Type B pancreatic cell (in vitro differentiated cells): ENCODE measurements at regions not wholly inside any gene's neighbourhood (a gene's known extent, or its start where the extent isn't known, plus 50 kb on each side); places are given as distances from the start of the nearest gene placed in this dataset.

Experiments used
- DNase-seq: peaks from one replicate; pipeline ENCODE4 v3.0.0; 2021; ENCODE audit warnings: mixed read lengths; ENCODE audit not compliant: unreplicated experiment; ENCODE audit errors: extremely low spot score
- H3K27ac Mint-ChIP-seq: 2 replicates; pipeline ENCODE4 v1.8.0; 2021; ENCODE audit warnings: mild to moderate bottlenecking, mixed read lengths
- H3K27me3 Mint-ChIP-seq: 2 replicates; pipeline ENCODE4 v1.8.0; 2021; ENCODE audit warnings: mixed read lengths
- H3K36me3 Mint-ChIP-seq: 2 replicates; pipeline ENCODE4 v1.8.0; 2021; ENCODE audit warnings: mixed read lengths
- H3K4me1 Mint-ChIP-seq: one replicate; pipeline ENCODE4 v1.8.0; 2021; ENCODE audit warnings: mixed read lengths; ENCODE audit not compliant: unreplicated experiment
- H3K4me3 Mint-ChIP-seq: 2 replicates; pipeline ENCODE4 v1.8.0; 2021; ENCODE audit warnings: mild to moderate bottlenecking, mixed read lengths
- H3K9me3 Mint-ChIP-seq: 2 replicates; pipeline ENCODE4 v1.8.0; 2021; ENCODE audit warnings: mixed read lengths
- CTCF ChIP-seq: fragments of 200-600 bp; sonication (generic); conservative IDR thresholded peaks from 2 replicates; pipeline ENCODE4 v1.5.0; 2021; ENCODE audit warnings: antibody characterized with exemption, mild to moderate bottlenecking

- H3K27me3 Mint-ChIP-seq, result peaks cover 65% of the 10 kb centered on the region
- TF ChIP-seq CTCF, result no peak
- DNase-seq, result no peak
- peaks cover 5% of the 10 kb centered on the region for H3K9me3 Mint-ChIP-seq
- peak overlapping the region; percentile 92 for H3K4me3 Mint-ChIP-seq
- H3K27ac Mint-ChIP-seq, result peak overlapping the region; percentile 65
- peaks cover 3% of the 10 kb centered on the region for H3K36me3 Mint-ChIP-seq
- H3K4me1 Mint-ChIP-seq, result peaks cover 16% of the 10 kb centered on the region
Observed at GRCh38 chr3:24830230-24831152, 335.8 kb upstream of the THRB start.

- Mint-ChIP-seq H3K36me3 (peaks cover 6% of the 10 kb centered on the region), H3K4me3 (no peak overlapping the region), H3K9me3 (peaks cover 5% of the 10 kb centered on the region), H3K4me1 (peaks cover 20% of the 10 kb centered on the region), H3K27me3 (peaks cover 62% of the 10 kb centered on the region), H3K27ac (no peak overlapping the region)
- no peak for TF ChIP-seq CTCF
- DNase-seq, result no peak
Observed at GRCh38 chr3:24831221-24831620, 336.6 kb upstream of the THRB start.

GRCh38 chr3:24832891-24833290, 338.2 kb upstream of the THRB start:
- H3K27me3 Mint-ChIP-seq, result peaks cover 45% of the 10 kb centered on the region
- peaks cover 3% of the 10 kb centered on the region for H3K9me3 Mint-ChIP-seq
- H3K4me1 Mint-ChIP-seq, result peaks cover 20% of the 10 kb centered on the region
- H3K36me3 Mint-ChIP-seq, result peaks cover 6% of the 10 kb centered on the region
- H3K4me3 Mint-ChIP-seq, result peak overlapping the region; percentile 65
- no peak for TF ChIP-seq CTCF
- no peak overlapping the region for H3K27ac Mint-ChIP-seq
- DNase-seq, result no peak

- Mint-ChIP-seq H3K9me3 (peaks cover 3% of the 10 kb centered on the region), H3K4me1 (peaks cover 13% of the 10 kb centered on the region), H3K27me3 (peaks cover 38% of the 10 kb centered on the region), H3K36me3 (peaks cover 6% of the 10 kb centered on the region), H3K27ac (no peak overlapping the region), H3K4me3 (no peak overlapping the region)
- DNase-seq, result no peak
- TF ChIP-seq CTCF, result no peak
Observed at GRCh38 chr3:24834442-24834841, 339.8 kb upstream of the THRB start.

- H3K27me3 Mint-ChIP-seq, result peaks cover 29% of the 10 kb centered on the region
- DNase-seq, result no peak
- H3K4me3 Mint-ChIP-seq, result no peak overlapping the region
- no peak for TF ChIP-seq CTCF
- peaks cover 3% of the 10 kb centered on the region for H3K9me3 Mint-ChIP-seq
- H3K36me3 Mint-ChIP-seq, result peaks cover 6% of the 10 kb centered on the region
- peaks cover 5% of the 10 kb centered on the region for H3K4me1 Mint-ChIP-seq
- H3K27ac Mint-ChIP-seq, result no peak overlapping the region
Observed at GRCh38 chr3:24835510-24835909, 340.9 kb upstream of the THRB start.
